GM23338 (cell line): ENCODE measurements at regions not wholly inside any gene's neighbourhood (a gene's known extent, or its start where the extent isn't known, plus 50 kb on each side); places are given as distances from the start of the nearest gene placed in this dataset.

ENCODE experiments used
- ATAC-seq: fragments of 200-7000 bp; cut with Tn5 transposase; 3 replicates; pipeline ENCODE4 v1.9.1; 2020
- DNase-seq: peaks from one replicate; pipeline ENCODE4 v3.0.0-alpha.2; 2015; ENCODE audit warnings: low spot score
- H2AFZ ChIP-seq: fragments of 200-600 bp; sonication (generic); 2 replicates; pipeline ENCODE4 v1.8.0; 2016; ENCODE audit warnings: antibody characterized with exemption, mild to moderate bottlenecking, moderate library complexity
- H3F3A ChIP-seq: fragments of 200-600 bp; sonication (generic); replicated peaks from 2 replicates; pipeline ENCODE4 v1.8.0; 2017; ENCODE audit warnings: antibody characterized with exemption, mixed run types, low read depth
- H3K27ac ChIP-seq: fragments of 200-600 bp; sonication (generic); 2 replicates; pipeline ENCODE4 v1.6.1; 2016; ENCODE audit warnings: low read depth
- H3K27me3 ChIP-seq: fragments of 200-600 bp; sonication (generic); 2 replicates; pipeline ENCODE4 v1.8.0; 2016; ENCODE audit warnings: mild to moderate bottlenecking, mixed run types, moderate library complexity; ENCODE audit not compliant: insufficient read depth
- H3K36me3 ChIP-seq: fragments of 200-600 bp; sonication (generic); 2 replicates; pipeline ENCODE4 v1.8.0; 2016; ENCODE audit warnings: mild to moderate bottlenecking; ENCODE audit not compliant: insufficient read depth
- H3K4me1 ChIP-seq: fragments of 200-600 bp; sonication (generic); 2 replicates; pipeline ENCODE4 v1.8.0; 2016; ENCODE audit warnings: mild to moderate bottlenecking, moderate library complexity; ENCODE audit not compliant: insufficient read depth
- H3K4me2 ChIP-seq: fragments of 200-600 bp; sonication (generic); 2 replicates; pipeline ENCODE4 v1.7.1; 2017; ENCODE audit warnings: mixed run types
- H3K4me3 ChIP-seq: fragments of 200-600 bp; sonication (generic); 2 replicates; pipeline ENCODE4 v1.6.1; 2016; ENCODE audit warnings: mixed run types
- H3K79me2 ChIP-seq: fragments of 200-600 bp; sonication (generic); replicated peaks from 2 replicates; pipeline ENCODE4 v1.8.0; 2017; ENCODE audit warnings: mild to moderate bottlenecking; ENCODE audit not compliant: insufficient read depth
- H3K9me2 ChIP-seq: fragments of 200-600 bp; sonication (generic); 2 replicates; pipeline ENCODE4 v1.8.0; 2017; ENCODE audit not compliant: insufficient read depth
- H4K20me1 ChIP-seq: fragments of 200-600 bp; sonication (generic); replicated peaks from 2 replicates; pipeline ENCODE4 v1.8.0; 2017; ENCODE audit warnings: mild to moderate bottlenecking; ENCODE audit not compliant: insufficient read depth
- H3K27ac Mint-ChIP-seq: 2 replicates; pipeline ENCODE4 v1.8.0; 2020; ENCODE audit warnings: inconsistent platforms, mild to moderate bottlenecking, moderate library complexity, mixed read lengths
- H3K27me3 Mint-ChIP-seq: 3 replicates; pipeline ENCODE4 v1.8.0; 2022; ENCODE audit warnings: low read depth, mild to moderate bottlenecking, moderate library complexity, mixed read lengths, inconsistent platforms; ENCODE audit not compliant: insufficient read depth, poor library complexity
- H3K36me3 Mint-ChIP-seq: 3 replicates; pipeline ENCODE4 v1.8.0; 2021; ENCODE audit warnings: low read depth, mild to moderate bottlenecking, inconsistent platforms, moderate library complexity, mixed read lengths
- H3K4me1 Mint-ChIP-seq: 3 replicates; pipeline ENCODE4 v1.8.0; 2020; ENCODE audit warnings: mild to moderate bottlenecking, inconsistent platforms, mixed read lengths
- H3K4me3 Mint-ChIP-seq: 3 replicates; pipeline ENCODE4 v1.8.0; 2021; ENCODE audit warnings: moderate library complexity, mild to moderate bottlenecking, inconsistent platforms, mixed read lengths
- H3K9me3 Mint-ChIP-seq: 3 replicates; pipeline ENCODE4 v1.8.0; 2020; ENCODE audit warnings: moderate library complexity, mild to moderate bottlenecking, inconsistent platforms, mixed read lengths
- CREB1 ChIP-seq: fragments of 250-450 bp; sonication (Bioruptor Pico); IDR thresholded peaks from 2 replicates; pipeline ENCODE4 v1.5.0; 2020; ENCODE audit warnings: low read depth, mild to moderate bottlenecking, moderate library complexity
- CTCF ChIP-seq, 2 experiments: fragments of 200-600 bp in 1 of 2; sonication (generic) in 1 of 2; conservative IDR thresholded peaks; 2 replicates each; pipeline versions ENCODE4 v1.5.1 to v1.6.1; 2016 to 2017; ENCODE audit warnings: antibody characterized with exemption in 2 of 2, low read depth in 2 of 2, mild to moderate bottlenecking in 2 of 2, moderate library complexity in 1 of 2
- ETS1 ChIP-seq: IDR thresholded peaks from 2 replicates; pipeline ENCODE4 v1.6.1; 2016; ENCODE audit warnings: antibody characterized with exemption
- NANOG ChIP-seq: IDR thresholded peaks from 2 replicates; pipeline ENCODE4 v1.6.1; 2016; ENCODE audit warnings: antibody characterized with exemption, borderline replicate concordance
- POLR2AphosphoS5 ChIP-seq: IDR thresholded peaks from 2 replicates; pipeline ENCODE4 v1.6.1; 2016; ENCODE audit warnings: antibody characterized with exemption, low read depth
- STAT1 ChIP-seq: IDR thresholded peaks from one replicate; pipeline ENCODE4 v1.6.1; 2016; ENCODE audit warnings: antibody characterized with exemption; ENCODE audit not compliant: unreplicated experiment
- ZNF331 ChIP-seq: fragments of 250-450 bp; sonication (Bioruptor Pico); IDR thresholded peaks from 2 replicates; pipeline ENCODE4 v1.5.0; 2020; ENCODE audit warnings: low read depth, mild to moderate bottlenecking, moderate library complexity
- TF ChIP-seq, protein P1 (sequence below): IDR thresholded peaks from one replicate; pipeline ENCODE4 v1.6.1; 2018; ENCODE audit warnings: antibody characterized with exemption; ENCODE audit not compliant: unreplicated experiment

- no peak overlapping the region for H3K4me3 Mint-ChIP-seq
- Histone ChIP-seq H3K27me3 (no peaks in the 10 kb centered on the region), H3K9me2 (no peaks in the 10 kb centered on the region), H3K27ac (no peak overlapping the region), H4K20me1 (no peaks in the 10 kb centered on the region), H3F3A (no peaks in the 10 kb centered on the region), H3K36me3 (no peaks in the 10 kb centered on the region), H3K79me2 (no peaks in the 10 kb centered on the region), H3K4me1 (no peaks in the 10 kb centered on the region), H3K4me2 (no peak overlapping the region), H3K4me3 (no peak overlapping the region), H2AFZ (no peak overlapping the region)
- ATAC-seq: no peak
- no peak for DNase-seq
- no peak overlapping the region for H3K27ac Mint-ChIP-seq
- H3K36me3 Mint-ChIP-seq: peaks cover 5% of the 10 kb centered on the region; the same call in 1 of the 3 replicates
- H3K4me1 Mint-ChIP-seq: no peaks in the 10 kb centered on the region
- TF ChIP-seq, protein P1, sequence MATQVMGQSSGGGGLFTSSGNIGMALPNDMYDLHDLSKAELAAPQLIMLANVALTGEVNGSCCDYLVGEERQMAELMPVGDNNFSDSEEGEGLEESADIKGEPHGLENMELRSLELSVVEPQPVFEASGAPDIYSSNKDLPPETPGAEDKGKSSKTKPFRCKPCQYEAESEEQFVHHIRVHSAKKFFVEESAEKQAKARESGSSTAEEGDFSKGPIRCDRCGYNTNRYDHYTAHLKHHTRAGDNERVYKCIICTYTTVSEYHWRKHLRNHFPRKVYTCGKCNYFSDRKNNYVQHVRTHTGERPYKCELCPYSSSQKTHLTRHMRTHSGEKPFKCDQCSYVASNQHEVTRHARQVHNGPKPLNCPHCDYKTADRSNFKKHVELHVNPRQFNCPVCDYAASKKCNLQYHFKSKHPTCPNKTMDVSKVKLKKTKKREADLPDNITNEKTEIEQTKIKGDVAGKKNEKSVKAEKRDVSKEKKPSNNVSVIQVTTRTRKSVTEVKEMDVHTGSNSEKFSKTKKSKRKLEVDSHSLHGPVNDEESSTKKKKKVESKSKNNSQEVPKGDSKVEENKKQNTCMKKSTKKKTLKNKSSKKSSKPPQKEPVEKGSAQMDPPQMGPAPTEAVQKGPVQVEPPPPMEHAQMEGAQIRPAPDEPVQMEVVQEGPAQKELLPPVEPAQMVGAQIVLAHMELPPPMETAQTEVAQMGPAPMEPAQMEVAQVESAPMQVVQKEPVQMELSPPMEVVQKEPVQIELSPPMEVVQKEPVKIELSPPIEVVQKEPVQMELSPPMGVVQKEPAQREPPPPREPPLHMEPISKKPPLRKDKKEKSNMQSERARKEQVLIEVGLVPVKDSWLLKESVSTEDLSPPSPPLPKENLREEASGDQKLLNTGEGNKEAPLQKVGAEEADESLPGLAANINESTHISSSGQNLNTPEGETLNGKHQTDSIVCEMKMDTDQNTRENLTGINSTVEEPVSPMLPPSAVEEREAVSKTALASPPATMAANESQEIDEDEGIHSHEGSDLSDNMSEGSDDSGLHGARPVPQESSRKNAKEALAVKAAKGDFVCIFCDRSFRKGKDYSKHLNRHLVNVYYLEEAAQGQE: no peak
- TF ChIP-seq ZNF331 (CRISPR knock-in tag): no peak
- peaks cover 6% of the 10 kb centered on the region for H3K27me3 Mint-ChIP-seq
- peaks cover 15% of the 10 kb centered on the region for H3K9me3 Mint-ChIP-seq
These were observed 69.2 kb upstream of the RFLNA start for GRCh38 chr12:124225730-124226129.

DNA sequence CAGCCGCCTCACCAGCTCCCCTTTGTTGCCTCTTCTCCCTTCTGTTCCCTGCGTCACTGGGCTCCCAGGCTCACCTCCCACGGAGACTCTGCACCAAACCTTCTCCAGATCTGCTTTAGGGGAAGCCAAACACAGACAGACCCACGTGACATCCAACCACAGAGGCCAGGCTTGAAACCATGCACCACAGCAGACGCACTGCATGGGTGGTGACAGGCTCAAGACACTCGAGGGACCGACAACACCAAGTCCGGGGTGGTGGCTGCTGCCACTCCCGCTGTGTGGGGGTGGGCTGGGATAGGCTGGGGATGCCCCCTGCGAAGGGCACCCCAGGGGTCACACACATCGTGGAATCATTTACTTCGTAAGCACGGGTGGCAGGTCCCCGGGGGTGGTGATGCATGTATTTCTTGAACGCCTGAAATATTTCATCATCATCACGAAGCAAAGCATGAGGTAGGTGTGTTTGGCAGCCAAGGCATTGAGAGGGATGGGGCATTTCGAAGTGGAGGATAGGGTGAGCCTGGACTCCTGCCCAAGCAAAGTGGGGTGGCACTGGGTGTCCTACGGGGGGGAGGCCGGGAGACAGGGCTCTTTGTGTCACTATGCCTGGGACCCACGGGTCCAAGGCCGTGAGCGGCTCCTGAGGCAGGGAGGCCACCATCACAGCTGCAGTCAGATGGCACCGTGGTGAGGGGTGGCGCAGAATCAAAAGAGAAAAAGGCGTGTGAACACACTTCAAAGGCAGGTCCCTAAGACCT, 66.8 kb upstream of the RFLNA start:
- H3K4me3 ChIP-seq: no peak overlapping the region
- no peaks in the 10 kb centered on the region for H3K4me1 ChIP-seq
- no peak for DNase-seq
- Mint-ChIP-seq H3K36me3 (peaks cover 11% of the 10 kb centered on the region; the same call in 2 of the 3 replicates), H3K27ac (no peak overlapping the region), H3K9me3 (peaks cover 18% of the 10 kb centered on the region), H3K4me3 (no peak overlapping the region), H3K4me1 (no peaks in the 10 kb centered on the region), H3K27me3 (peaks cover 3% of the 10 kb centered on the region)
- H3K79me2 ChIP-seq: no peaks in the 10 kb centered on the region
- no peak overlapping the region for H3K4me2 ChIP-seq
- no peaks in the 10 kb centered on the region for H3K9me2 ChIP-seq
- no peaks in the 10 kb centered on the region for H3F3A ChIP-seq
- H2AFZ ChIP-seq: no peak overlapping the region
- no peaks in the 10 kb centered on the region for H3K36me3 ChIP-seq
- no peak overlapping the region for H3K27ac ChIP-seq
- H4K20me1 ChIP-seq: no peaks in the 10 kb centered on the region
- no peak for ATAC-seq
- TF ChIP-seq CREB1 (CRISPR knock-in tag): no peak
- H3K27me3 ChIP-seq: no peaks in the 10 kb centered on the region

DNA sequence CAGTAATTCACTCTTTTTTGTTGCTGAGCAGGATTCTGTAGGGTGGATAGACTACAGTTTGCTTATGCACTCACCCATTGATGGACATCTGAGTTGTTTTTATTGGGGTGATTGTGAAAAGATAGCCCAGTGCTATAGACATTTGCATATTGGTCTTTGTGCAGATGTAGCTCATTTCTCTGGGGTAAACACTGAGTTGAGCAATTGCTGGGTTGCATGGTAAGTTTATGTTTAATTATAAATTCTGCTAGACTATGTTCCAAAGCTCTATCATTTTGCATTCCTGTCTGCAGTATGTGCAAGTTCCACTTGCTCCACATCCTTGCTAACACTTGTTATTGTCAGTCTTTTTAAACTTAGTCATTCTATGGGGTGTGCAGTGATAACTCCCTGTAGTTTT, 65.4 kb upstream of the RFLNA start:
- H3K9me3 Mint-ChIP-seq: peaks cover 18% of the 10 kb centered on the region
- Histone ChIP-seq H3K36me3 (no peaks in the 10 kb centered on the region), H3K27ac (no peak overlapping the region), H3K9me2 (no peaks in the 10 kb centered on the region), H3K27me3 (no peaks in the 10 kb centered on the region), H3K79me2 (no peaks in the 10 kb centered on the region), H3K4me3 (no peak overlapping the region), H3K4me2 (no peak overlapping the region), H4K20me1 (no peaks in the 10 kb centered on the region), H3K4me1 (no peaks in the 10 kb centered on the region), H3F3A (no peaks in the 10 kb centered on the region), H2AFZ (no peak overlapping the region)
- no peak overlapping the region for H3K27ac Mint-ChIP-seq
- no peaks in the 10 kb centered on the region for H3K4me1 Mint-ChIP-seq
- no peak overlapping the region for H3K4me3 Mint-ChIP-seq
- peaks cover 11% of the 10 kb centered on the region; the same call in 2 of the 3 replicates for H3K36me3 Mint-ChIP-seq
- DNase-seq (no peak), ATAC-seq (no peak)
- H3K27me3 Mint-ChIP-seq: peaks cover 3% of the 10 kb centered on the region
- TF ChIP-seq ETS1 (no peak), STAT1 (no peak), NANOG (no peak), POLR2AphosphoS5 (no peak), CTCF (conservative IDR thresholded peaks at IDR 0.05; ENCODE audit: low read depth in 2 of 2) (no peak)
- TF ChIP-seq, protein P1: no peak
